ENCODE measurements at regions not wholly inside any gene's neighbourhood (a gene's known extent, or its start where the extent isn't known, plus 50 kb on each side); places are given as distances from the start of the nearest gene placed in this dataset.

GRCh38 chr2:17263570-17263968, 254.7 kb downstream of the RAD51AP2 start:
- no peak for TF ChIP-seq BCL11A (tag by site-specific recombination; IDR thresholded peaks at IDR 0.05; ENCODE audit: low read depth)
- TF ChIP-seq ZBTB11 (tag by site-specific recombination; conservative IDR thresholded peaks at IDR 0.05; ENCODE audit: low read depth): no peak
- no peak for TF ChIP-seq ZNF354C (tag by site-specific recombination; IDR thresholded peaks at IDR 0.05; ENCODE audit: borderline replicate concordance, low read depth)
- TF ChIP-seq ZNF580 (tag by site-specific recombination; IDR thresholded peaks at IDR 0.05): no peak
- no peak for TF ChIP-seq ZNF302 (tag by site-specific recombination; IDR thresholded peaks at IDR 0.05; ENCODE audit: low read depth)
- no peak for TF ChIP-seq ZNF571 (tag by site-specific recombination; IDR thresholded peaks at IDR 0.05)
- no peak for TF ChIP-seq ZNF248 (tag by site-specific recombination; IDR thresholded peaks at IDR 0.05)
- no peak for TF ChIP-seq ZNF473 (tag by site-specific recombination; IDR thresholded peaks at IDR 0.05)
- TF ChIP-seq MZF1 (tag by site-specific recombination; IDR thresholded peaks at IDR 0.05; ENCODE audit: borderline replicate concordance): no peak
- ChIA-PET CTCF (no interaction called here), POLR2A (no interaction called here)
- H3K4me3 ChIP-seq (ENCODE audit: low read depth, low read length): no peak overlapping the region
- H3K27ac ChIP-seq (ENCODE audit: extremely low read depth, low read depth, low read length): no peak overlapping the region
- H3K36me3 ChIP-seq (ENCODE audit: control insufficient read depth in 2 of 2, insufficient read depth in 1 of 2, low read length in 2 of 2): no peaks in the 10 kb centered on the region
- H3K4me1 ChIP-seq (ENCODE audit: control insufficient read depth, insufficient read depth, low read length): no peaks in the 10 kb centered on the region
- H3K9me3 ChIP-seq (ENCODE audit: control insufficient read depth, insufficient read depth, low read depth, low read length): no peaks in the 10 kb centered on the region

GRCh38 chr2:17262854-17263569, 255.2 kb downstream of the RAD51AP2 start:
- CTCF ChIA-PET: no interaction called here
- TF ChIP-seq ZNF2 (tag by site-specific recombination; IDR thresholded peaks at IDR 0.05): no peak
- TF ChIP-seq ZNF24 (tag by site-specific recombination; IDR thresholded peaks at IDR 0.05): no peak
- TF ChIP-seq ZNF155 (tag by site-specific recombination; IDR thresholded peaks at IDR 0.05): no peak
- no peak for TF ChIP-seq ZNF10 (tag by site-specific recombination; IDR thresholded peaks at IDR 0.05)
- no peak for TF ChIP-seq ZSCAN4 (tag by site-specific recombination; IDR thresholded peaks at IDR 0.05)
- no peak for TF ChIP-seq ZNF776 (tag by site-specific recombination; IDR thresholded peaks at IDR 0.05; ENCODE audit: borderline replicate concordance)
- TF ChIP-seq PRDM2 (tag by site-specific recombination; IDR thresholded peaks at IDR 0.05; ENCODE audit: borderline replicate concordance): no peak
- H3K27ac ChIP-seq (ENCODE audit: extremely low read depth, low read depth, low read length): no peak overlapping the region
- no peak overlapping the region for H3K4me3 ChIP-seq (ENCODE audit: low read depth, low read length)
- H3K9me3 ChIP-seq (ENCODE audit: control insufficient read depth, insufficient read depth, low read depth, low read length): no peaks in the 10 kb centered on the region
- H3K4me1 ChIP-seq (ENCODE audit: control insufficient read depth, insufficient read depth, low read length): no peaks in the 10 kb centered on the region
- no peaks in the 10 kb centered on the region for H3K36me3 ChIP-seq (ENCODE audit: control insufficient read depth in 2 of 2, insufficient read depth in 1 of 2, low read length in 2 of 2)
- POLR2A ChIA-PET: no interaction called here
